H9 (cell line): ENCODE measurements at regions not wholly inside any gene's neighbourhood (a gene's known extent, or its start where the extent isn't known, plus 50 kb on each side); places are given as distances from the start of the nearest gene placed in this dataset.

ENCODE experiments used
- DNase-seq: peaks from one replicate; pipeline ENCODE4 v3.0.0-alpha.2; 2017
- H2AFZ ChIP-seq: one replicate; pipeline ENCODE4 v1.6.1; 2013; ENCODE audit warnings: mild to moderate bottlenecking, low read length, control low read depth, moderate library complexity
- H2AK5ac ChIP-seq: 2 replicates; pipeline ENCODE4 v1.6.1; 2013; ENCODE audit warnings: low read length, control low read depth, mixed read lengths; ENCODE audit not compliant: insufficient read length
- H2BK120ac ChIP-seq: one replicate; pipeline ENCODE4 v1.6.1; 2013; ENCODE audit warnings: low read depth, mild to moderate bottlenecking, low read length, control low read depth, inconsistent platforms; ENCODE audit not compliant: poor library complexity, severe bottlenecking
- H2BK12ac ChIP-seq: 2 replicates; pipeline ENCODE4 v1.6.1; 2013; ENCODE audit warnings: low read length, control low read depth, mixed read lengths, low read depth; ENCODE audit not compliant: insufficient read length
- H2BK15ac ChIP-seq: 2 replicates; pipeline ENCODE4 v1.6.1; 2013; ENCODE audit warnings: low read depth, low read length, control low read depth
- H2BK20ac ChIP-seq: one replicate; pipeline ENCODE4 v1.6.1; 2013; ENCODE audit warnings: low read depth, mild to moderate bottlenecking, low read length, control low read depth, inconsistent platforms; ENCODE audit not compliant: poor library complexity, severe bottlenecking
- H2BK5ac ChIP-seq: 2 replicates; pipeline ENCODE4 v1.6.1; 2013; ENCODE audit warnings: low read length, control low read depth, mixed read lengths; ENCODE audit not compliant: insufficient read length
- H3K14ac ChIP-seq: 2 replicates; pipeline ENCODE4 v1.6.1; 2013; ENCODE audit warnings: low read length, control low read depth; ENCODE audit not compliant: insufficient read depth
- H3K18ac ChIP-seq: 2 replicates; pipeline ENCODE4 v1.6.1; 2013; ENCODE audit warnings: low read depth, mild to moderate bottlenecking, mixed read lengths, low read length, control low read depth; ENCODE audit not compliant: insufficient read length
- H3K23ac ChIP-seq: 2 replicates; pipeline ENCODE4 v1.6.1; 2013; ENCODE audit warnings: low read length, control low read depth, mixed read lengths, low read depth; ENCODE audit not compliant: insufficient read length
- H3K23me2 ChIP-seq: 2 replicates; pipeline ENCODE4 v1.6.1; 2013; ENCODE audit warnings: low read depth, mild to moderate bottlenecking, mixed read lengths, low read length, control low read depth; ENCODE audit not compliant: insufficient read length, poor library complexity, severe bottlenecking
- H3K27ac ChIP-seq: 2 replicates; pipeline ENCODE4 v1.5.1; 2013; ENCODE audit warnings: low read length, control low read depth, mixed read lengths, low read depth; ENCODE audit not compliant: insufficient read length
- H3K27me3 ChIP-seq: 2 replicates; pipeline ENCODE4 v1.6.1; 2013; ENCODE audit warnings: low read length, control low read depth, inconsistent platforms; ENCODE audit not compliant: insufficient read depth
- H3K4ac ChIP-seq: 2 replicates; pipeline ENCODE4 v1.6.1; 2013; ENCODE audit warnings: low read depth, mild to moderate bottlenecking, control low read depth, inconsistent platforms, low read length, moderate library complexity
- H3K4me1 ChIP-seq: 2 replicates; pipeline ENCODE4 v1.6.1; 2013; ENCODE audit warnings: low read length, control low read depth, inconsistent platforms; ENCODE audit not compliant: insufficient read depth
- H3K4me2 ChIP-seq: 2 replicates; pipeline ENCODE4 v1.6.1; 2013; ENCODE audit warnings: low read length, control low read depth, mixed read lengths; ENCODE audit not compliant: insufficient read length, insufficient read depth
- H3K56ac ChIP-seq: 2 replicates; pipeline ENCODE4 v1.6.1; 2013; ENCODE audit warnings: low read depth, mild to moderate bottlenecking, mixed read lengths, low read length, control low read depth; ENCODE audit not compliant: insufficient read length
- H3K79me1 ChIP-seq: 2 replicates; pipeline ENCODE4 v1.6.1; 2013; ENCODE audit warnings: low read depth, mild to moderate bottlenecking, moderate library complexity, low read length, control low read depth, inconsistent platforms; ENCODE audit not compliant: insufficient read depth, poor library complexity, severe bottlenecking
- H3K79me2 ChIP-seq: 2 replicates; pipeline ENCODE4 v1.6.1; 2013; ENCODE audit warnings: low read length, control low read depth, inconsistent platforms; ENCODE audit not compliant: insufficient read depth
- H3K9ac ChIP-seq: 2 replicates; pipeline ENCODE4 v1.6.1; 2013; ENCODE audit warnings: low read length, control low read depth, mixed read lengths; ENCODE audit not compliant: insufficient read length; ENCODE audit errors: extremely low read depth
- H3K9me3 ChIP-seq: one replicate; pipeline ENCODE4 v1.6.1; 2013; ENCODE audit warnings: low read depth, low read length, inconsistent platforms; ENCODE audit not compliant: control insufficient read depth
- H3T11ph ChIP-seq: one replicate; pipeline ENCODE4 v1.6.1; 2013; ENCODE audit warnings: mild to moderate bottlenecking, low read length, control low read depth, inconsistent platforms
- H4K20me1 ChIP-seq: one replicate; pipeline ENCODE4 v1.6.1; 2013; ENCODE audit not compliant: control insufficient read depth, insufficient read length, insufficient read depth
- H4K5ac ChIP-seq: 2 replicates; pipeline ENCODE4 v1.6.1; 2013; ENCODE audit warnings: low read depth, mild to moderate bottlenecking, mixed read lengths, low read length, control low read depth; ENCODE audit not compliant: insufficient read length
- H4K8ac ChIP-seq: replicated peaks from 2 replicates; pipeline ENCODE4 v1.6.1; 2013; ENCODE audit warnings: low read length, control low read depth, mixed read lengths, low read depth; ENCODE audit not compliant: insufficient read length
- H4K91ac ChIP-seq: 2 replicates; pipeline ENCODE4 v1.6.1; 2013; ENCODE audit warnings: low read depth, mild to moderate bottlenecking, moderate library complexity, mixed read lengths, low read length, control low read depth; ENCODE audit not compliant: insufficient read length
- H3K27ac Mint-ChIP-seq, 3 experiments: 2 replicates in 2 of 3; 3 replicates in 1 of 3; pipeline ENCODE4 v1.8.0; 2020 to 2021; ENCODE audit warnings: mixed read lengths in 3 of 3, mild to moderate bottlenecking in 1 of 3, moderate library complexity in 1 of 3
- H3K27me3 Mint-ChIP-seq: 2 replicates; pipeline ENCODE4 v1.8.0; 2021; ENCODE audit warnings: low read depth, mild to moderate bottlenecking, moderate library complexity, mixed read lengths
- H3K36me3 Mint-ChIP-seq, 3 experiments: 2 replicates in 2 of 3; 3 replicates in 1 of 3; pipeline ENCODE4 v1.8.0; 2020 to 2021; ENCODE audit warnings: low read depth in 3 of 3, mixed read lengths in 3 of 3; ENCODE audit not compliant: insufficient read depth in 1 of 3
- H3K4me1 Mint-ChIP-seq, 2 experiments: 2 replicates each; pipeline ENCODE4 v1.8.0; 2020; ENCODE audit warnings: mixed read lengths in 2 of 2
- H3K4me3 Mint-ChIP-seq, 2 experiments: 2 replicates in 1 of 2; 3 replicates in 1 of 2; pipeline ENCODE4 v1.8.0; 2020 to 2021; ENCODE audit warnings: mild to moderate bottlenecking in 2 of 2, mixed read lengths in 2 of 2, moderate library complexity in 1 of 2
- H3K9me3 Mint-ChIP-seq, 2 experiments: 2 replicates in 1 of 2; 3 replicates in 1 of 2; pipeline ENCODE4 v1.8.0; 2020; ENCODE audit warnings: mild to moderate bottlenecking in 2 of 2, mixed read lengths in 2 of 2, moderate library complexity in 1 of 2
- CTCF ChIP-seq: fragments of 200-600 bp; sonication (generic); conservative IDR thresholded peaks from 3 replicates; pipeline ENCODE4 v1.8.0; 2021; ENCODE audit warnings: antibody characterized with exemption, mild to moderate bottlenecking
- WGBS: extraction: QIAGEN DNeasy Blood & Tissue Kit; methylation state at CpG from one replicate; pipeline ENCODE4 v1.1.7; 2013; ENCODE audit warnings: missing lambda C conversion rate, low lambda C conversion rate, mixed read lengths; ENCODE audit not compliant: insufficient read length; ENCODE audit errors: extremely low coverage; 5-methylcytosine and 5-hydroxymethylcytosine counted together

GRCh38 chr14:103250181-103250580 is 83.9 kb upstream of the EIF5 start:
- H3T11ph ChIP-seq, result no peak overlapping the region
- no peak overlapping the region for H2BK5ac ChIP-seq
- no peaks in the 10 kb centered on the region for H3K23me2 ChIP-seq
- no peak overlapping the region for H3K23ac ChIP-seq
- no peak overlapping the region for H3K9ac ChIP-seq
- no peak overlapping the region for H4K5ac ChIP-seq
- no peak overlapping the region for H3K4me3 Mint-ChIP-seq
- no peak overlapping the region for H3K14ac ChIP-seq
- no peak for DNase-seq
- no peak overlapping the region for H2BK20ac ChIP-seq
- no peaks in the 10 kb centered on the region for H3K27me3 ChIP-seq
- no peak overlapping the region for H3K56ac ChIP-seq
- H4K8ac ChIP-seq, result no peak overlapping the region
- no peak overlapping the region for H2BK120ac ChIP-seq
- H3K36me3 Mint-ChIP-seq, result no peaks in the 10 kb centered on the region
- no peaks in the 10 kb centered on the region for H3K9me3 ChIP-seq
- 0 out of 3 replicates have a peak, but pooled peaks have one; percentile 24 for TF ChIP-seq CTCF
- H3K9me3 Mint-ChIP-seq, result no peaks in the 10 kb centered on the region
- no peaks in the 10 kb centered on the region for H3K79me1 ChIP-seq
- no peaks in the 10 kb centered on the region for H3K4me1 ChIP-seq
- no peaks in the 10 kb centered on the region for H4K20me1 ChIP-seq
- H3K27ac Mint-ChIP-seq, result no peak overlapping the region
- no peak overlapping the region for H3K18ac ChIP-seq
- no peak overlapping the region for H2AK5ac ChIP-seq
- no peak overlapping the region for H2AFZ ChIP-seq
- H3K4me1 Mint-ChIP-seq, result peaks cover 2 to 10% of the 10 kb centered on the region in 2 experiments; a peak in 2 of 4 replicates
- no CpG with 5 or more reads among the region's 6 CpGs for WGBS
- H2BK12ac ChIP-seq, result no peak overlapping the region
- no peak overlapping the region for H3K4me2 ChIP-seq
- no peak overlapping the region for H2BK15ac ChIP-seq
- H3K79me2 ChIP-seq, result no peaks in the 10 kb centered on the region
- no peak overlapping the region for H4K91ac ChIP-seq
- H3K27ac ChIP-seq, result no peak overlapping the region
- H3K27me3 Mint-ChIP-seq, result peaks cover 2% of the 10 kb centered on the region
- H3K4ac ChIP-seq, result no peak overlapping the region
